ENCODE measurements at regions not wholly inside any gene's neighbourhood (a gene's known extent, or its start where the extent isn't known, plus 50 kb on each side); places are given as distances from the start of the nearest gene placed in this dataset.

DNA sequence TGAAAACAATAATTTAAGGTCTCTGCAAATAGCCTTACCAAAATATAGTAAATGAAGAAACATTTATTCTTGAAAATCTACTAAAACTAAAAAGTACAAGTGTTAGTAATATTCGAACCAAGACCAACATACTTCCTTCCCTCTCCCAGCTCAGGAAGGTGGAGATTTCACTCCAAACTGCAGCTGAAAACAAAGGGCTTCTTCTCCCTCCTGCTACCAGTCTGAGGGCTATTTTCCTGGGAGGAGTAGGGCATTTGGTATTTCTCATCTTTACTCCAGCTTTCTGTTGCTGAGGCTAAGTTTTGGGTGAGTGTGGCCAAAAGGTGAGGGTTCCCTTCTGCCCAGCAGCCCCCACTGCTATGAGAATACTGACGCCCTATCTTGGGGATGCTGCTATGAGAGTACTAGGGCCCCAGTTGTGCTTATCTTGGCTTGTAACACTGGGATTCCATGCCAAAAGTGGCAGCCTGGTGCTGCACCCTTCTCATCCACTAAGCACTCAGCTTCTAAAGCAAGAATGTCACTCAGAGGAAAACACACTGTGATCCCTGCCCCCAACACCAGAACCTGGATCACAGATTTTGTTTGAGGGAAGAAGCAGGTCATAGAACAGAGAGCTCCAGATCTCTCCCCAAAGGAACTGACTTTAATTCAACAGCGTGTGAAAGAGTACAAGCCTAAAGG is 130.7 kb upstream of the KLF7 start:
- no peak for TF ChIP-seq EP300 (IDR thresholded peaks at IDR 0.05)
- TF ChIP-seq, protein P1, sequence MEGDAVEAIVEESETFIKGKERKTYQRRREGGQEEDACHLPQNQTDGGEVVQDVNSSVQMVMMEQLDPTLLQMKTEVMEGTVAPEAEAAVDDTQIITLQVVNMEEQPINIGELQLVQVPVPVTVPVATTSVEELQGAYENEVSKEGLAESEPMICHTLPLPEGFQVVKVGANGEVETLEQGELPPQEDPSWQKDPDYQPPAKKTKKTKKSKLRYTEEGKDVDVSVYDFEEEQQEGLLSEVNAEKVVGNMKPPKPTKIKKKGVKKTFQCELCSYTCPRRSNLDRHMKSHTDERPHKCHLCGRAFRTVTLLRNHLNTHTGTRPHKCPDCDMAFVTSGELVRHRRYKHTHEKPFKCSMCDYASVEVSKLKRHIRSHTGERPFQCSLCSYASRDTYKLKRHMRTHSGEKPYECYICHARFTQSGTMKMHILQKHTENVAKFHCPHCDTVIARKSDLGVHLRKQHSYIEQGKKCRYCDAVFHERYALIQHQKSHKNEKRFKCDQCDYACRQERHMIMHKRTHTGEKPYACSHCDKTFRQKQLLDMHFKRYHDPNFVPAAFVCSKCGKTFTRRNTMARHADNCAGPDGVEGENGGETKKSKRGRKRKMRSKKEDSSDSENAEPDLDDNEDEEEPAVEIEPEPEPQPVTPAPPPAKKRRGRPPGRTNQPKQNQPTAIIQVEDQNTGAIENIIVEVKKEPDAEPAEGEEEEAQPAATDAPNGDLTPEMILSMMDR (IDR thresholded peaks at IDR 0.05), result no peak
- TF ChIP-seq POLR2A (IDR thresholded peaks at IDR 0.05), result no peak

Measured in ovary (tissue), 3 donors.